ENCODE measurements at regions not wholly inside any gene's neighbourhood (a gene's known extent, or its start where the extent isn't known, plus 50 kb on each side); places are given as distances from the start of the nearest gene placed in this dataset.

DNA sequence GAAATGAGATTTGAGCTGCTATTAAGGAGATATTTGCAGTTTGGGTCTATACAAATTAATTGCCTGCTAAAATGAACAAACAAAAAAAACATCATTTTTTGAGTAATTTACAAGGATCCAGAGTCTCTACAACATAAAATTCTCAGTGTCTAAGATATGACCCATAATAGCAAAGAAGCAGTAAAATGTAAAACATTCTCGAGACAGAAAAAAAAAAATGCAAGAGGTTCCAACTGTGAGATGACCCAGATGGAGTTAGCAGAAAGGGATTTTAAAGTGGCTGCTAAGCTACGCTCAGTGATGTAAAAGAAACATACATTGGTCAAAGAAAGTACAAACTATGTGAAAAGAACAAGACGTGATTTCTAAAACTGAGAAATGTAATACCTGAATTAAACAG, 471.0 kb downstream of the SH2D4B start:
- Histone ChIP-seq H2AFZ (ENCODE audit: low read length, unreplicated experiment) (no peak overlapping the region), H3K27ac (ENCODE audit: low read depth, low read length) (no peak overlapping the region), H3K4me1 (ENCODE audit: control insufficient read depth, insufficient read depth, low read length, unreplicated experiment) (no peaks in the 10 kb centered on the region), H3K4me3 (ENCODE audit: low read depth, low read length) (no peak overlapping the region), H3K79me2 (ENCODE audit: control insufficient read depth, insufficient read depth, low read length, unreplicated experiment) (no peaks in the 10 kb centered on the region), H3K27me3 (ENCODE audit: insufficient read depth, low read length) (no peaks in the 10 kb centered on the region), H3K36me3 (ENCODE audit: insufficient read depth, low read length) (no peaks in the 10 kb centered on the region)

- H3K79me2 ChIP-seq (ENCODE audit: control insufficient read depth, insufficient read depth, low read length, unreplicated experiment): no peaks in the 10 kb centered on the region
- no peaks in the 10 kb centered on the region for H3K27me3 ChIP-seq (ENCODE audit: insufficient read depth, low read length)
- no peak overlapping the region for H3K27ac ChIP-seq (ENCODE audit: low read depth, low read length)
- no peaks in the 10 kb centered on the region for H3K36me3 ChIP-seq (ENCODE audit: insufficient read depth, low read length)
- H3K4me1 ChIP-seq (ENCODE audit: control insufficient read depth, insufficient read depth, low read length, unreplicated experiment): no peaks in the 10 kb centered on the region
- H2AFZ ChIP-seq (ENCODE audit: low read length, unreplicated experiment): no peak overlapping the region
- H3K4me3 ChIP-seq (ENCODE audit: low read depth, low read length): no peak overlapping the region
These were observed 471.6 kb downstream of the SH2D4B start for GRCh38 chr10:81009296-81009695.

- Histone ChIP-seq H3K27ac (ENCODE audit: low read depth, low read length) (no peak overlapping the region), H3K4me1 (ENCODE audit: control insufficient read depth, insufficient read depth, low read length, unreplicated experiment) (no peaks in the 10 kb centered on the region), H3K27me3 (ENCODE audit: insufficient read depth, low read length) (no peaks in the 10 kb centered on the region), H3K79me2 (ENCODE audit: control insufficient read depth, insufficient read depth, low read length, unreplicated experiment) (no peaks in the 10 kb centered on the region), H3K36me3 (ENCODE audit: insufficient read depth, low read length) (no peaks in the 10 kb centered on the region), H2AFZ (ENCODE audit: low read length, unreplicated experiment) (no peak overlapping the region), H3K4me3 (ENCODE audit: low read depth, low read length) (no peak overlapping the region)
These were observed 476.1 kb downstream of the SH2D4B start for GRCh38 chr10:81013771-81014170.

DNA sequence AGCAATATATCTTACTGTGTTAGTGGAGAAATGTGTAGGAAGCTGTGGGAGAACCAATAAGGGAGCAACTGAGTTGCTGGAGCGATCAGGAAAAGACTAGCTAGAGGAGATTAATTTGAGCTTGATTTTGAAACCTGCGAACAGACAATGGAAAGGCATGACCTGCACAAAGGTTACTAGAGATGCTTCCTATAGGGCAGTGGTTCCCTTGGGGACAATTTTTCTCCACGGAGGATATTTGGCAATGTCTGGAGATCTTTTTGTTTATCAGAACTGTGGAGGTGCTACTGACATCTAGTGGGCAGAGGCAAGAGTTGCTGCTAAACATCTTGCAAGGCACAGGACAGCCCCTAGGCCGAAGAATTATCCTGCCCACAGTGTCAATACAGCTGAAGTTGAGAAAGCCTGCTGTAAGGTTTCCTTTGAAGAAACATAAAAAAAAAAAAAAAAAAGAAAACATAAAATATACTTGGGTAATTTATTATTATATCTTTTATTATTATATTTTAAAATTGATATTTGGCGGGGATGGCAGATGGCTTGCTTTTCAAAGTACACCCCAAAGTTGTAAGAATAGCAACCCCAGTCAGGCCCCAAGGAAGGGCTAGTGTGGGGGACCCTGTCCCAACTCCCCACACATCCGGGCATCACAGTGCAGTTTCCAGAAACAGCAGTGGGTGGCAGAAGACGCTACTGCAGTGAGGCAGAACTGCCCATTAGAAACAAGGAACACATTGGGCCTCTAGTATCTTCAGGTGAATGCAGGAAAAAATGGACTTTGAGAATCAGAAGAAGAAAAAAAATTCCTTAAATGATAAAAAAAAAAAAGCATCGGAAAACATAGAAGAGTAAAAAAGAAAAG, 481.6 kb downstream of the SH2D4B start:
- Histone ChIP-seq H3K36me3 (ENCODE audit: insufficient read depth, low read length) (no peaks in the 10 kb centered on the region), H3K79me2 (ENCODE audit: control insufficient read depth, insufficient read depth, low read length, unreplicated experiment) (no peaks in the 10 kb centered on the region), H3K4me1 (ENCODE audit: control insufficient read depth, insufficient read depth, low read length, unreplicated experiment) (no peaks in the 10 kb centered on the region), H3K27me3 (ENCODE audit: insufficient read depth, low read length) (no peaks in the 10 kb centered on the region), H2AFZ (ENCODE audit: low read length, unreplicated experiment) (no peak overlapping the region), H3K27ac (ENCODE audit: low read depth, low read length) (no peak overlapping the region), H3K4me3 (ENCODE audit: low read depth, low read length) (no peak overlapping the region)

DNA sequence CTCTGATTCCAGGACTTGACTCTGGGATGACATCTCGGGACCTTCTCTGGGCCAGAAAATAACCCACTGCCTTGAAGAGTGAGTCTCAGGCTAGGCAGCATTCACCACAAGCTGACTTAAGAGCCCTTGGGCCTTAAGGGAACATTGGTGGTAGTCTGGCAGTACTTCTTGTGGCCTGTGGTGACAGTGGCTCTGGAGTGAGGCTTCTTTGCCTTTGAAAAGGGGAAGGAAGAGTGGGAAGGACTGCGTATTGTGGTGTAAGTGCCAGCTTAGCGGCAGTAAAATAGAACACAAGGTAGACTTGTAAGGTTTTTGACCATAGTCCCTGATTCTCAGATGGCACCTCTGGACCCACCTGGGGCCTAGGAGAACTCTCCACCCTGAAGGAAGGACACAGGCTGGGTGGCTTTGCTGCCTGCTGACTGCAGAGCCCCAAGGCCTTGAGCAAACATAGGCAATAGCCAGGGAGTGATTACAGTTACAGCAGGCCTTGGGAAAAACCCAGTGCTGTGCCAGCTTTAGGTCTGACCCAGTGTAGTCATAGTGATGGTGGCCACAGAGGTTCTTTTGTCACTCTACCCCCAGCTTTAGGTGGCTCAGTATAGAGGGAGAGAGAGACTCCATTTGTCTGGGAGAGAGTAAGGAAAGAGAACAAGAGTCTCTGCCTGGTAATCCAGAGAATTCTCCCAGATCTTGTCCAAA, 483.9 kb downstream of the SH2D4B start:
- Histone ChIP-seq H3K27me3 (ENCODE audit: insufficient read depth, low read length) (no peaks in the 10 kb centered on the region), H3K4me1 (ENCODE audit: control insufficient read depth, insufficient read depth, low read length, unreplicated experiment) (no peaks in the 10 kb centered on the region), H3K79me2 (ENCODE audit: control insufficient read depth, insufficient read depth, low read length, unreplicated experiment) (no peaks in the 10 kb centered on the region), H2AFZ (ENCODE audit: low read length, unreplicated experiment) (no peak overlapping the region), H3K4me3 (ENCODE audit: low read depth, low read length) (no peak overlapping the region), H3K27ac (ENCODE audit: low read depth, low read length) (no peak overlapping the region), H3K36me3 (ENCODE audit: insufficient read depth, low read length) (no peaks in the 10 kb centered on the region)

DNA sequence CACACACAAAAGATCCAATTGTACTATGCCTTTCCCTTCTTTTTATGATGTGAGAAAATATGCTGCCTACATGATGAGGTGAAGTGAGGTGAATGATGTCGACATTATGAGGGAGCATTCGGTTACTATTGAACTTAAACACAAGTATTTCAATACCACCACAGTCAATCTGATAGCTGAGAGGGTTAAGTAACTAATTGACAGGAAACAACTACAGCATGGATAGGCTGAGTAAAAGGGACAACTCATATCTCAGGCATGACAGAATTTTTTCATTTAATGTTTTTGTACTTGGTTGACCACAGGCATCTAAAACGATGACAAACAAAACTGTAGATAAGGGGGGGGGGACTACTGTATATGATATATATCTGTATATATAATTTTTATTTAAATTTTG, 488.9 kb downstream of the SH2D4B start:
- Histone ChIP-seq H3K4me3 (ENCODE audit: low read depth, low read length) (no peak overlapping the region), H3K27me3 (ENCODE audit: insufficient read depth, low read length) (no peaks in the 10 kb centered on the region), H2AFZ (ENCODE audit: low read length, unreplicated experiment) (no peak overlapping the region), H3K4me1 (ENCODE audit: control insufficient read depth, insufficient read depth, low read length, unreplicated experiment) (no peaks in the 10 kb centered on the region), H3K36me3 (ENCODE audit: insufficient read depth, low read length) (no peaks in the 10 kb centered on the region), H3K79me2 (ENCODE audit: control insufficient read depth, insufficient read depth, low read length, unreplicated experiment) (no peaks in the 10 kb centered on the region), H3K27ac (ENCODE audit: low read depth, low read length) (no peak overlapping the region)

- H3K79me2 ChIP-seq (ENCODE audit: control insufficient read depth, insufficient read depth, low read length, unreplicated experiment): no peaks in the 10 kb centered on the region
- H3K4me1 ChIP-seq (ENCODE audit: control insufficient read depth, insufficient read depth, low read length, unreplicated experiment): no peaks in the 10 kb centered on the region
- H3K27me3 ChIP-seq (ENCODE audit: insufficient read depth, low read length): no peaks in the 10 kb centered on the region
- no peak overlapping the region for H3K27ac ChIP-seq (ENCODE audit: low read depth, low read length)
- H2AFZ ChIP-seq (ENCODE audit: low read length, unreplicated experiment): no peak overlapping the region
- no peak overlapping the region for H3K4me3 ChIP-seq (ENCODE audit: low read depth, low read length)
- H3K36me3 ChIP-seq (ENCODE audit: insufficient read depth, low read length): no peaks in the 10 kb centered on the region
These were observed 489.5 kb downstream of the SH2D4B start for GRCh38 chr10:81027223-81027622.

GRCh38 chr10:81027706-81028105, 490.0 kb downstream of the SH2D4B start:
- H3K36me3 ChIP-seq (ENCODE audit: insufficient read depth, low read length): no peaks in the 10 kb centered on the region
- no peaks in the 10 kb centered on the region for H3K4me1 ChIP-seq (ENCODE audit: control insufficient read depth, insufficient read depth, low read length, unreplicated experiment)
- H3K27ac ChIP-seq (ENCODE audit: low read depth, low read length): no peak overlapping the region
- H2AFZ ChIP-seq (ENCODE audit: low read length, unreplicated experiment): no peak overlapping the region
- H3K79me2 ChIP-seq (ENCODE audit: control insufficient read depth, insufficient read depth, low read length, unreplicated experiment): no peaks in the 10 kb centered on the region
- H3K27me3 ChIP-seq (ENCODE audit: insufficient read depth, low read length): no peaks in the 10 kb centered on the region
- H3K4me3 ChIP-seq (ENCODE audit: low read depth, low read length): no peak overlapping the region

GRCh38 chr10:81031774-81032173, 494.1 kb downstream of the SH2D4B start:
- H3K4me1 ChIP-seq (ENCODE audit: control insufficient read depth, insufficient read depth, low read length, unreplicated experiment): no peaks in the 10 kb centered on the region
- no peaks in the 10 kb centered on the region for H3K27me3 ChIP-seq (ENCODE audit: insufficient read depth, low read length)
- no peaks in the 10 kb centered on the region for H3K36me3 ChIP-seq (ENCODE audit: insufficient read depth, low read length)
- H3K27ac ChIP-seq (ENCODE audit: low read depth, low read length): no peak overlapping the region
- H3K79me2 ChIP-seq (ENCODE audit: control insufficient read depth, insufficient read depth, low read length, unreplicated experiment): no peaks in the 10 kb centered on the region
- no peak overlapping the region for H3K4me3 ChIP-seq (ENCODE audit: low read depth, low read length)
- H2AFZ ChIP-seq (ENCODE audit: low read length, unreplicated experiment): no peak overlapping the region

GRCh38 chr10:81034383-81034782, 496.7 kb downstream of the SH2D4B start:
- Histone ChIP-seq H3K27me3 (ENCODE audit: insufficient read depth, low read length) (no peaks in the 10 kb centered on the region), H3K27ac (ENCODE audit: low read depth, low read length) (no peak overlapping the region), H3K4me1 (ENCODE audit: control insufficient read depth, insufficient read depth, low read length, unreplicated experiment) (no peaks in the 10 kb centered on the region)

GRCh38 chr10:81036257-81036656, 498.6 kb downstream of the SH2D4B start:
- Histone ChIP-seq H3K27me3 (ENCODE audit: insufficient read depth, low read length) (no peaks in the 10 kb centered on the region), H3K4me1 (ENCODE audit: control insufficient read depth, insufficient read depth, low read length, unreplicated experiment) (no peaks in the 10 kb centered on the region), H3K27ac (ENCODE audit: low read depth, low read length) (no peak overlapping the region), H3K4me3 (ENCODE audit: low read depth, low read length) (no peak overlapping the region), H3K36me3 (ENCODE audit: insufficient read depth, low read length) (no peaks in the 10 kb centered on the region), H2AFZ (ENCODE audit: low read length, unreplicated experiment) (no peak overlapping the region), H3K79me2 (ENCODE audit: control insufficient read depth, insufficient read depth, low read length, unreplicated experiment) (no peaks in the 10 kb centered on the region)

More at GRCh38 chr10:81034383-81034782, 496.7 kb downstream of the SH2D4B start:
- Histone ChIP-seq H3K79me2 (ENCODE audit: control insufficient read depth, insufficient read depth, low read length, unreplicated experiment) (no peaks in the 10 kb centered on the region), H3K36me3 (ENCODE audit: insufficient read depth, low read length) (no peaks in the 10 kb centered on the region), H3K4me3 (ENCODE audit: low read depth, low read length) (no peak overlapping the region), H2AFZ (ENCODE audit: low read length, unreplicated experiment) (no peak overlapping the region)
